Panc1 (cell line): ENCODE measurements at regions not wholly inside any gene's neighbourhood (a gene's known extent, or its start where the extent isn't known, plus 50 kb on each side); places are given as distances from the start of the nearest gene placed in this dataset.

Experiments
- CTCF ChIP-seq: fragments of 450-650 bp; IDR thresholded peaks from 2 replicates; pipeline ENCODE4 v1.5.1; 2017; ENCODE audit warnings: mild to moderate bottlenecking
- POLR2AphosphoS5 ChIP-seq: IDR thresholded peaks from 2 replicates; pipeline ENCODE4 v1.6.1; 2012; ENCODE audit warnings: mild to moderate bottlenecking, low read depth, low read length, moderate library complexity
- REST ChIP-seq, 2 experiments: IDR thresholded peaks; 2 replicates each; pipeline ENCODE4 v1.6.1; 2011 to 2012; ENCODE audit warnings: low read depth in 2 of 2, control low read depth in 1 of 2, low read length in 1 of 2, mild to moderate bottlenecking in 1 of 2, moderate library complexity in 1 of 2; ENCODE audit not compliant: insufficient read depth in 1 of 2
- SIN3A ChIP-seq: IDR thresholded peaks from 2 replicates; pipeline ENCODE4 v1.6.1; 2012; ENCODE audit warnings: low read depth, mild to moderate bottlenecking, low read length, moderate library complexity, borderline replicate concordance; ENCODE audit not compliant: insufficient read depth

GRCh38 chr6:54609981-54610380 is 236.6 kb upstream of the FAM83B start:
- TF ChIP-seq CTCF (no peak), POLR2AphosphoS5 (no peak), REST (IDR thresholded peaks at IDR 0.05; ENCODE audit: insufficient read depth in 1 of 2, low read depth in 2 of 2, low read length in 1 of 2) (no peak), SIN3A (no peak)
